BE2C (cell line): ENCODE measurements at regions not wholly inside any gene's neighbourhood (a gene's known extent, or its start where the extent isn't known, plus 50 kb on each side); places are given as distances from the start of the nearest gene placed in this dataset.
A peak's percentile ranks its signal among the peaks of the same experiment; 100 is the strongest.

Experiments
- DNase-seq: peaks from one replicate; pipeline ENCODE4 v3.0.0-alpha.2; 2020
- H3K27me3 ChIP-seq: fragments of 250-450 bp; sonication (Bioruptor Pico); 2 replicates; pipeline ENCODE4 v1.5.1; 2020; ENCODE audit warnings: mild to moderate bottlenecking
- H3K36me3 ChIP-seq: fragments of 250-450 bp; sonication (Bioruptor Pico); 2 replicates; pipeline ENCODE4 v1.5.1; 2020; ENCODE audit warnings: mild to moderate bottlenecking
- H3K4me1 ChIP-seq: fragments of 250-450 bp; sonication (Bioruptor Pico); 2 replicates; pipeline ENCODE4 v1.5.1; 2020
- H3K4me3 ChIP-seq: 2 replicates; pipeline ENCODE4 v1.5.1; 2011; ENCODE audit warnings: low read depth, low read length
- H3K9me3 ChIP-seq: fragments of 250-450 bp; sonication (Bioruptor Pico); 2 replicates; pipeline ENCODE4 v1.5.1; 2020
- CTCF ChIP-seq: IDR thresholded peaks from 2 replicates; pipeline ENCODE4 v1.5.1; 2012; ENCODE audit warnings: mild to moderate bottlenecking, low read depth, low read length

- no peak for DNase-seq
- peaks cover 68% of the 10 kb centered on the region for H3K4me1 ChIP-seq
- no peaks in the 10 kb centered on the region for H3K27me3 ChIP-seq
- no peaks in the 10 kb centered on the region for H3K9me3 ChIP-seq
- no peak overlapping the region for H3K4me3 ChIP-seq
- H3K36me3 ChIP-seq: peaks cover 47% of the 10 kb centered on the region
- no peak for TF ChIP-seq CTCF
Measured at GRCh38 chr3:159865041-159865579, 123.5 kb upstream of the IL12A start.

- peak; percentile 35 for DNase-seq
- H3K36me3 ChIP-seq: peaks cover 50% of the 10 kb centered on the region
- H3K9me3 ChIP-seq: no peaks in the 10 kb centered on the region
- no peaks in the 10 kb centered on the region for H3K27me3 ChIP-seq
- TF ChIP-seq CTCF: no peak
- peaks cover 56% of the 10 kb centered on the region for H3K4me1 ChIP-seq
- 0 out of 2 replicates have a peak overlapping the region, but pooled peaks have one; percentile 9 for H3K4me3 ChIP-seq
Measured at GRCh38 chr3:159866201-159866746, 122.4 kb upstream of the IL12A start.

- H3K4me3 ChIP-seq: no peak overlapping the region; the same call in 1 of the 2 replicates
- DNase-seq: no peak
Measured at GRCh38 chr3:159867372-159867771, 121.3 kb upstream of the IL12A start.

GRCh38 chr3:159870723-159871122, 117.9 kb upstream of the IL12A start:
- peaks cover 55% of the 10 kb centered on the region for H3K4me1 ChIP-seq
- H3K9me3 ChIP-seq: no peaks in the 10 kb centered on the region
- no peak overlapping the region for H3K4me3 ChIP-seq
- H3K27me3 ChIP-seq: no peaks in the 10 kb centered on the region
- no peak for DNase-seq
- TF ChIP-seq CTCF: no peak
- peaks cover 69% of the 10 kb centered on the region for H3K36me3 ChIP-seq

More at GRCh38 chr3:159867372-159867771, 121.3 kb upstream of the IL12A start:
- TF ChIP-seq CTCF: no peak
- H3K36me3 ChIP-seq: peaks cover 53% of the 10 kb centered on the region
- H3K27me3 ChIP-seq: no peaks in the 10 kb centered on the region
- H3K4me1 ChIP-seq: peaks cover 55% of the 10 kb centered on the region
- H3K9me3 ChIP-seq: no peaks in the 10 kb centered on the region

- Histone ChIP-seq H3K4me3 (no peak overlapping the region), H3K36me3 (peaks cover 77% of the 10 kb centered on the region), H3K27me3 (no peaks in the 10 kb centered on the region), H3K9me3 (no peaks in the 10 kb centered on the region), H3K4me1 (peaks cover 46% of the 10 kb centered on the region)
- no peak for DNase-seq
- TF ChIP-seq CTCF: peak; percentile 41
Measured at GRCh38 chr3:159872374-159873109, 116.1 kb upstream of the IL12A start.

GRCh38 chr3:159875116-159875515, 113.5 kb upstream of the IL12A start:
- H3K4me3 ChIP-seq: no peak overlapping the region
- H3K27me3 ChIP-seq: no peaks in the 10 kb centered on the region
- no peak for TF ChIP-seq CTCF
- H3K9me3 ChIP-seq: no peaks in the 10 kb centered on the region
- no peak for DNase-seq
- H3K4me1 ChIP-seq: peaks cover 54% of the 10 kb centered on the region
- H3K36me3 ChIP-seq: peaks cover 61% of the 10 kb centered on the region
